ENCODE measurements at regions not wholly inside any gene's neighbourhood (a gene's known extent, or its start where the extent isn't known, plus 50 kb on each side); places are given as distances from the start of the nearest gene placed in this dataset.

- TF ChIP-seq CTCF (IDR thresholded peaks at IDR 0.05) = no peak
- no peaks in the 10 kb centered on the region for H3K4me1 ChIP-seq
- H3K27ac ChIP-seq = no peak overlapping the region
- H3K4me3 ChIP-seq (ENCODE audit: low read depth, low read length) = no peak overlapping the region
- no peak overlapping the region for H3K9ac ChIP-seq
- no peaks in the 10 kb centered on the region for H3K79me2 ChIP-seq
- no peak overlapping the region for H3K4me2 ChIP-seq (ENCODE audit: low read length)
- no peak overlapping the region for H2AFZ ChIP-seq
- no peaks in the 10 kb centered on the region for H3K36me3 ChIP-seq (ENCODE audit: control insufficient read depth, insufficient read depth, low read length)
- H3K9me3 ChIP-seq (ENCODE audit: control insufficient read depth, low read length) = no peaks in the 10 kb centered on the region
- H3K27me3 ChIP-seq (ENCODE audit: control insufficient read depth, insufficient read depth, low read length) = no peaks in the 10 kb centered on the region
Observed at GRCh38 chr2:104023765-104024164, 830.1 kb upstream of the POU3F3 start.

GRCh38 chr2:104025295-104025694 is 828.6 kb upstream of the POU3F3 start:
- H3K27ac ChIP-seq = no peak overlapping the region
- TF ChIP-seq CTCF (IDR thresholded peaks at IDR 0.05) = no peak

DNA sequence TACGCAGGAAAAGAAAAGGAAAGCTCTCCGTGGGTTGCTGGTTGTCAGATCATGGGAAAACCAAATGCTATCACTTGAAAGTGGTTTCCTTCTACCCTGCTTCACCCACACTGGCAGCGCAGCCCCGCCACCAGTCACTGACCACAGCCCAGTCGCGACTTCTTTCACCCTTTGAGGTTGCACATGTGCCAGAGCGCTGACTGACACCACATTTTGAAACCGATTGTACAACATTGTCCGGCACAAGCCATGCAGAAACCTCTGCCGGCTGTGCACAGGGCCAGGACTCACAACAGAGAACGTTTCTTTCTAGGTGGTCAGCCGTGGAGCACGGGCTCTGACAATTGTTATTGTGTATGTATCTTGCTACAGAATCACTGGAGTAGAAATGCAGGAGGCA is 827.2 kb upstream of the POU3F3 start:
- Histone ChIP-seq H3K27me3 (ENCODE audit: control insufficient read depth, insufficient read depth, low read length) (no peaks in the 10 kb centered on the region), H3K4me1 (no peaks in the 10 kb centered on the region), H3K9ac (no peak overlapping the region), H3K4me3 (ENCODE audit: low read depth, low read length) (no peak overlapping the region), H3K27ac (no peak overlapping the region), H2AFZ (no peak overlapping the region), H3K4me2 (ENCODE audit: low read length) (no peak overlapping the region), H3K36me3 (ENCODE audit: control insufficient read depth, insufficient read depth, low read length) (no peaks in the 10 kb centered on the region), H3K79me2 (no peaks in the 10 kb centered on the region), H3K9me3 (ENCODE audit: control insufficient read depth, low read length) (no peaks in the 10 kb centered on the region)
- TF ChIP-seq CTCF (IDR thresholded peaks at IDR 0.05) = no peak

More at GRCh38 chr2:104025295-104025694, 828.6 kb upstream of the POU3F3 start:
- Histone ChIP-seq H3K27me3 (ENCODE audit: control insufficient read depth, insufficient read depth, low read length) (no peaks in the 10 kb centered on the region), H3K9ac (no peak overlapping the region), H3K79me2 (no peaks in the 10 kb centered on the region), H3K36me3 (ENCODE audit: control insufficient read depth, insufficient read depth, low read length) (no peaks in the 10 kb centered on the region), H2AFZ (no peak overlapping the region), H3K4me2 (ENCODE audit: low read length) (no peak overlapping the region), H3K4me3 (ENCODE audit: low read depth, low read length) (no peak overlapping the region), H3K9me3 (ENCODE audit: control insufficient read depth, low read length) (no peaks in the 10 kb centered on the region), H3K4me1 (no peaks in the 10 kb centered on the region)

GRCh38 chr2:104027321-104027720 is 826.6 kb upstream of the POU3F3 start:
- no peaks in the 10 kb centered on the region for H3K79me2 ChIP-seq
- no peak for TF ChIP-seq CTCF (IDR thresholded peaks at IDR 0.05)
- H2AFZ ChIP-seq = no peak overlapping the region
- H3K9ac ChIP-seq = no peak overlapping the region
- no peaks in the 10 kb centered on the region for H3K9me3 ChIP-seq (ENCODE audit: control insufficient read depth, low read length)
- H3K27me3 ChIP-seq (ENCODE audit: control insufficient read depth, insufficient read depth, low read length) = no peaks in the 10 kb centered on the region
- H3K36me3 ChIP-seq (ENCODE audit: control insufficient read depth, insufficient read depth, low read length) = no peaks in the 10 kb centered on the region
- no peak overlapping the region for H3K27ac ChIP-seq
- H3K4me1 ChIP-seq = no peaks in the 10 kb centered on the region
- H3K4me2 ChIP-seq (ENCODE audit: low read length) = no peak overlapping the region
- no peak overlapping the region for H3K4me3 ChIP-seq (ENCODE audit: low read depth, low read length)

- no peak for TF ChIP-seq CTCF (IDR thresholded peaks at IDR 0.05)
- Histone ChIP-seq H3K4me2 (ENCODE audit: low read length) (no peak overlapping the region), H3K9ac (no peak overlapping the region), H3K79me2 (no peaks in the 10 kb centered on the region), H3K4me3 (ENCODE audit: low read depth, low read length) (no peak overlapping the region), H2AFZ (no peak overlapping the region), H3K4me1 (no peaks in the 10 kb centered on the region), H3K9me3 (ENCODE audit: control insufficient read depth, low read length) (no peaks in the 10 kb centered on the region), H3K27ac (no peak overlapping the region), H3K27me3 (ENCODE audit: control insufficient read depth, insufficient read depth, low read length) (no peaks in the 10 kb centered on the region), H3K36me3 (ENCODE audit: control insufficient read depth, insufficient read depth, low read length) (no peaks in the 10 kb centered on the region)
Observed at GRCh38 chr2:104028061-104028460, 825.9 kb upstream of the POU3F3 start.
